GM23248 (cell line): ENCODE measurements at regions not wholly inside any gene's neighbourhood (a gene's known extent, or its start where the extent isn't known, plus 50 kb on each side); places are given as distances from the start of the nearest gene placed in this dataset.

Experiments used
- EZH2 ChIP-seq: fragments of 200-600 bp; sonication (generic); IDR thresholded peaks from 2 replicates; pipeline ENCODE4 v1.6.1; 2018; ENCODE audit warnings: antibody characterized with exemption, mild to moderate bottlenecking; ENCODE audit not compliant: insufficient read depth, poor library complexity, severe bottlenecking
- EZH2phosphoT487 ChIP-seq: fragments of 200-600 bp; sonication (generic); IDR thresholded peaks from 2 replicates; pipeline ENCODE4 v1.6.1; 2018; ENCODE audit warnings: antibody characterized with exemption, moderate library complexity, mild to moderate bottlenecking, low read depth; ENCODE audit not compliant: insufficient read depth

DNA sequence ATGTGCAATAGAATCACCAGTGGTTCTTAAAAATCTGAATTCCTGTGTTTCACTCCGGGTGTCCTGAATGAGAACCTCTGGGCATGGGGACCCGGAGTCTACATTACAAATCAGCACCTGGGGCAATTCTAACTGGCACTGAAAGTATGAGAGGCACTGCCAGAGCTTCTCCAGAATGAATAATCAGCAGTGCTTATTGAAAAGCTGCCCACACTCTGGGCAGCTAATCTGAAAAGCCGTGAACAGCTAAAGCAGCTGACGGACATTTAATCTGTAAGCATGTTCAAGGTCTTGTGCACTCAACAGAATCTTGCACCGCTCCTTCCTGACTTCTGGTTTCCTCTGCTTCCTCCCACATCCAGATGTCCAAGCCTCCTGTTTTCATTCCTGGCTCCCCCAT lies 113.3 kb upstream of the KIF5B start:
- no peak for TF ChIP-seq EZH2
- TF ChIP-seq EZH2phosphoT487 = no peak
